Amniotic stem cell (primary cell): ENCODE measurements at regions not wholly inside any gene's neighbourhood (a gene's known extent, or its start where the extent isn't known, plus 50 kb on each side); places are given as distances from the start of the nearest gene placed in this dataset.
"Not testable (repeated sequence)": the region's sequence is repeated elsewhere in the genome, so short reads cannot be mapped to it uniquely, and the experiment has no call there.

ENCODE experiments used
- DNase-seq: peaks from one replicate; lab custom pipeline; 2025; lab: John Stamatoyannopoulos, UW

- DNase-seq = no peak
These were observed 172.7 kb upstream of the CNOT2 start for GRCh38 chr12:70070494-70071007.

DNA sequence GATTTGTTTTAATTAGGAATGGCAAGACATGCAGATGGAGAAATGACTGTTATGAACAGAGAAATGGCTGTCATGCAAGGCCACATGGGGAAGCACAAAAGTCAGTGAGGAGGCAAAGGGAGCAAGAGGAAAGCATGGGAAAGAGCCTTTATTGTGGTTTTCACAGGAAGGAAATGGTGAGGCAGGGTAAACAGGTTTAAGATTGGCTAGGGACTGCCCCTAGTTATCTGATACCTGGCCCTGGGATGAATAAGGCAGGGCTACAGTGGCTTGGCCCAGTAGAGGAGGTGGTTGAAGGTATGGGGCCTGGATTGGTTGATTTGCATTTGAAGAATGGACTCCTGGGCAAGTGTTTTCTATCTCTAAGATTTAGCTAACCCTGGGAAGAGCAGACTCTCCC, 168.7 kb upstream of the CNOT2 start:
- no peak for DNase-seq

- DNase-seq = no peak
These were observed 165.8 kb upstream of the CNOT2 start for GRCh38 chr12:70077441-70077840.

- no peak for DNase-seq
These were observed 165.1 kb upstream of the CNOT2 start for GRCh38 chr12:70078161-70078560.

DNA sequence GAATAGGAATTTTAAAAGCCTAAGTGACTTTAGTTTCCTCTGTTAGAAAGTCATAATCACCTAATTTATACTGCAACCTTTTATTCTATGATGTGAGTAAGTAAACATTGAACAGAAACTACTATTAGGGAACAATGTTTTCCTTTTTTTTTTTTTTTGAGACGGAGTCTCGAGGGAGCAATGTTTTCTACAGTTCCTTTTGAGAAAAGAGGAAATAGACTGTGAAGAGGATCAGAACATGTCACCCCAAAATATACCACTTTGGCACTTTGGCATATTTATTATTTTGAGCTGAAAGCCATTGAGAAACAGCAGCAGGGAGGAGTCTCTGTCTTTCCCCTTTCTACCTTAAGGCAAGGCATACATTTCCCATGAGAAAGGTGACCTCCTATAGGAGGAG, 162.7 kb upstream of the CNOT2 start:
- no peak for DNase-seq

DNA sequence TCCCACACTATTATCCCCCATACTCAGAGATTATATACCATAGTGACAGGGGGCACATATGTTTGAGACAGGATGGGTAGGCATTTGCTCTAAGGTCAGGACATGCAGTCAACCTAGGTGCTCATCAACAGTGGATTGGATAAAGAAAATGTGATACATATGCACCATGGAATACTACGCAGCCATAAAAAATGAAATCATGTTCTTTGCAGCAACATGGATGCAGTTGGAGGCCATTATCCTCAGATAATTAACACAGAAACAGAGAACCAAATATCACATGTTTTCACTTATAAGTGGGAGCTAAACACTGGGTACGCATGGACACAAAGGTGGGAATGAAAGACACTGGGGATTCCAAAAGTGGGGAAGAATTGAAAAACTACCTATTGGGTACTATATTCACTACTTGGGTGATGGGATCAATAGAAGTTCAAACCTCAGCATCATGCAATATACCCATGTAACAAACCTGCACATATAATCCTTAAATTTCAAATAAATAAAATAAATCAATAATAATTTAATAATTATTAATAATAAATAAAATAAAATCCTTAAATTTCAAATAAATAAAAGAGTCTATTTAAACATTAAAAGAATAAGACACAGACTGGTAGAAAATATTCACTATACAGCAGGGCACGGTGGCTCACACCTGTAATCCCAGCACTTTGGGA, 160.1 kb upstream of the CNOT2 start:
- no peak for DNase-seq

GRCh38 chr12:70083677-70084020, 159.6 kb upstream of the CNOT2 start:
- no peak for DNase-seq

DNA sequence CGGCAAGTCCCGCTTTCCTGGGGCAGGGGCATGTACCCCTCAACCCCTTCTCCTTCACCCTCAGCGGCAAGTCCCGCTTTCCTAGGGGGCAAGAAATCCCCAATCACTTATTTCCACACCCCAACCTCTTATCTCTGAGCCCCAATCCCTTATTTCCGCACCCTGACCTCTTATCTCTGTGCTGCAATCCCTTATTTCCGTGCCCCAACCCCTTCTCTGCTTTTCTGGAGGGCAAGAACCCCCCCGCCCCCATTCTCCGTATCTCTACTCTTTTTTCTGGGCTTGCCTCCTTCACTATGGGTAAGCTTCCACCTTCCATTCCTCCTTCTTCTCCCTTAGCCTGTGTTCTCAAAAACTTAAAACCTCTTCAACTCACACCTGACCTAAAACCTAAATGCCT, 156.9 kb upstream of the CNOT2 start:
- not testable (repeated sequence) for DNase-seq

- DNase-seq = no peak
These were observed 152.2 kb upstream of the CNOT2 start for GRCh38 chr12:70091021-70091521.

- DNase-seq = no peak
These were observed 148.8 kb upstream of the CNOT2 start for GRCh38 chr12:70094467-70094866.

GRCh38 chr12:70096759-70097410, 146.3 kb upstream of the CNOT2 start:
- DNase-seq = no peak

DNA sequence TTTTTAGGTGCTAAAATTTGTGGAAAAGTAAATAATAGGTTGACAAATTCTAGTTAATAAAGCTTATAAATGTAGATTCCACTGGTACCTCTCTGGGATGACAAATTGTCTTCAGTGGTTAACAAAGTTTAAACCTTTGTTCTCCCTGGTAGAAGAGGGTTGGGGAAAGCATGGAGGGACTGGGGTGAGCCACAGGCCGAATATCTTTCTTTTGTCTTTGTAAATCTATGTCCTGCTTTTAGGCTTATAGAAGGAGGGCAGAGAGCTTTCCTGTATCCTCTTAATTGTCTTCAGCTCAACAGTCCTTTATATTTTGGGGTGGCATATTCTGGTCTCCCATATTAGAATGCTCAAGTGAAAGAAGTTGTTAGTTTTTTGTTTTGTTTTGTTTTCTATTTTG, 142.2 kb upstream of the CNOT2 start:
- DNase-seq = no peak

- DNase-seq = no peak
These were observed 136.9 kb upstream of the CNOT2 start for GRCh38 chr12:70106347-70106746.

GRCh38 chr12:70110085-70110484, 133.1 kb upstream of the CNOT2 start:
- no peak for DNase-seq

GRCh38 chr12:70117670-70118069, 125.6 kb upstream of the CNOT2 start:
- no peak for DNase-seq

DNA sequence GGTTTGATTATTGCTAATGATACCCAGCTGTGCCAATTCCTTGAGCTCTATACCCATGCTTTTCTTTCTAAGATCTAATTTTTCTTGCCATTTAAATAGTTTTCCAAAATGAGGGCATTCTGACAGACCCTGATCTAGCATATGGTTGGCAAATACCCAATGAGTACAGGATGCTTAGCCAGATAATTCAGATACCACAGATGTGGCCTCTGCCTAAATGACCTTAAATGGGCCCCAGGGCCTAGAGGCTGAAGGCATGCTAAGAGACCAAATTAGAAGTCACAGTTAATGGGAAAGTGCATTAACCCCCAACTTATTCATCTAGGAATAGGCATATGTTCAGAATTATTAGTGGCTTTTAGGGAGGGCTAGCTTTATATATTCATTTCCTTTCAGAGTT, 122.3 kb upstream of the CNOT2 start:
- DNase-seq = no peak

- DNase-seq = no peak
These were observed 121.7 kb upstream of the CNOT2 start for GRCh38 chr12:70121562-70121961.

GRCh38 chr12:70122804-70123203, 120.4 kb upstream of the CNOT2 start:
- DNase-seq = no peak

DNA sequence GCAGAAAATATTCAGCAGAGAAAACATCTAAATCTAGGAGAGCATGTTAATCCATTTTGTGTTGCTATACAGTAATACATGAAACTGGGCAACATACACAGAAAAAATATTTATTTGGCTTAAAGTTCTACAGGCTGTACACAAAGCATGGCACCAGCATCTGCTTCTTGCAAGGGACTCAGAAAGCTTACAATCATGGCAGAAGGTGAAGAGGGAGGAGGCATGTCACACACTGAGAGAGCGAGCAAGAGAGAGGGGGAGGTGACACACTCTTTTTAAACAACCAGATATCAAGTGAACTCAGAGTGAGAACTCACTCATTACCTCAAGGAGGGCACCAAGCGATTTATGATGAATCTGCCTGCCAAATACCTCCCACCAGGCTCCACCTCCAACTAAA, 94.2 kb upstream of the CNOT2 start:
- DNase-seq = no peak

DNA sequence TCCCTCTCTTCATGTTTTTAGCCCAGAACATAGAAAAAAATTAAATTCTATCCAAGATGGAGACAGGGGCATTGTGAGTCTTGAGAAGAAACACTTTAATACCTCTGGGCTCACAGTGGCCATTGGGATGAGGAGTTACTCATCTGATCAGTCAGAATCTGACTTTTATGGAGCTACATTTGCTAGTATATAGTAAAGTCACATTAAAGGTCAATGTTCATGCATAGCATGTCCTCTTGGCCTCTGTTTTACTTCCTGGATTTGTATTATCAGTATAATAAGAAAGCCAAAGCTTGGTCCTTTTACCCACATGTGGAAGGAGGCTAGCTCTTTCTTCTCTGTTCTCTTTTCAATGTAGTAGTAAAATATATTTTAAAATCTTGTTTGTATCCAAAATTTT, 93.6 kb upstream of the CNOT2 start:
- no peak for DNase-seq

- no peak for DNase-seq
These were observed 93.0 kb upstream of the CNOT2 start for GRCh38 chr12:70150230-70150629.

GRCh38 chr12:70151993-70152392, 91.2 kb upstream of the CNOT2 start:
- no peak for DNase-seq

DNA sequence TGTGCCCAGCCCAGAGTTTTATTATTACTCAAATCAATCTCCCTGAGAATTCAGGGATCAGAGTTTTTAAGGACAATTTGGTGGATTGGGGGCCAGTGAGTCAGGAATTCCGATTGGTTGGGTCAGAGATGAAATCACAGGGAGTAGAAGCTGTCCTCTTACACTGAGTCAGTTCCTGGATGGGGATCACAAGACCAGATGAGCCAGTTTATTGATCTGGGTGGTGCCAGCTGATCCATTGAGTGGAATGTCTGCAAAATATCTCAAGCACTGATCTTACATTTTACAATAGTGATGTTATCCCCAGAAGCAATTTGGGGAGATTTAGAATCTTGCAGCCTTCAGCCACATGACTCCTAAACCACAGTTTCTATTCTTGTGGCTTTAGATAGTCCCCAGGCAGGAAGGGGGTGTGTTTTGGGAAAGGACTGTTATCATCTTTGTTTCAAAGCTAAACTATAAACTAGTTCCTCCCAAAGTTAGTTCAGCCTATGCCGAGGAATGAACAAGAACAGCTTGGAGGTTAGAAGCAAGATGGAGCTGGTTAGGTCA, 89.1 kb upstream of the CNOT2 start:
- no peak for DNase-seq
